ENCODE measurements at regions not wholly inside any gene's neighbourhood (a gene's known extent, or its start where the extent isn't known, plus 50 kb on each side); places are given as distances from the start of the nearest gene placed in this dataset.

DNA sequence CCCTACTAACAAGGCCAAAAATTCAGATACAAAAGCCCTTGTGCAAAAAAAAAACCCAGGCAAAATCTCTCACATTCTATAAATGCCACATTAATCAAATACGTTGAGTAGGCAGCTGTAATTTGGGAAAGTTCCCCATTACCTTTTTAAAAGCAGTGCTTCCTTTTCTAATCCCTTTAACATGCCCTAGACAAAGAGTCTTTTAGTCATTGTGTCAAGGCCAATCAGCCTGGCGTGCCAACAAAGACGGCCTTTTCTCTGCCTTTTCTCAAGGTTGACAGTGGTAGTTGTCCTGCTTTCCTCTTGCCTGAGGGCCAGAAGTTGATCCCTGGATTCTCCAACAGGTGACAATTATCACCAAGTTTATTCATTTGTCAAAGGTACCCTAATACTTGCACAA, 62.5 kb upstream of the METAP2 start:
- no peak overlapping the region for H3K27ac ChIP-seq (ENCODE audit: low read length)

DNA sequence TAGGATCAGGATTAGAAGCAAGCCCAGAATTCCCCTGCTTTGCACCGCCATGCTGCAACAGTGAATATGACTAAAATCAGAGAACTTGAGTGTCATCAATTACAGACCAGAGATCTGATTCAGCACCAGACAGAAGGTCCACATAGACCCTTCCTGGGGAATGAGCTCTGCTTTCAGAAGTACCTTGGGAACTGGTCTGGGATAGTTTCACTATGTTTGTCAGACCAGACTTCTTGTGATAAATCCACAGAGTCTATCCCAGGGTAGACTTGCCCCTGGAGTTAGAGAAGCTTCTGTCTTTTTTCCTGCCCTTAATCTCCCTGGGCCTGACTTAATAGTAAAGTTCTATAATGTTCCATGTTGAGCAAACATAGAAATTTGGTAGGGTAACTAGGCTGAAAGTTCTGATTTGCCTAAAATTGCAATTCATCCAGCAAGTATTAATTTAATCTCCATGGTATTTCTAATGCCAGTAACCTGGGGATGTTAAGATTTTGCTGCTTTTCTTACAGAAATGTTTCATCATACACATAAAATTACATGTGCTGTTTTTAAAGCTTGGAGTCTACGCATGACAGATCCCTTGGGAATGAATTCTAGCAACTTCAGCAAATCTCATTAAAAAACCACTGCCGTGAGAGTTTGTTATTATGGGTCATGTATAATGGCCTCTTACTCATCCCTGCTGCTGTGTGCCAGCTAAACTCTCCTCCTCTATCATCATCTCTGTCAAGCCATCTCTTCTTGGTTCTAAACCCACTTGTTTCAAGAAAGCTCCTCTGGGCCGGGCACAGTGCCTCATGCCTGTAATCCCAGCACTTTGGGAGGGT, 61.3 kb upstream of the METAP2 start:
- H3K9ac ChIP-seq (ENCODE audit: low read length in 2 of 2), result no peak overlapping the region
- H3K4me3 ChIP-seq (ENCODE audit: low read length in 2 of 2), result no peak overlapping the region
- H3K27me3 ChIP-seq (ENCODE audit: control insufficient read depth in 1 of 2, insufficient read depth in 2 of 2, low read length in 2 of 2), result no peaks in the 10 kb centered on the region
- H3K36me3 ChIP-seq (ENCODE audit: control insufficient read depth in 2 of 2, insufficient read depth in 2 of 2, low read length in 2 of 2), result no peaks in the 10 kb centered on the region
- no peak overlapping the region for H3K27ac ChIP-seq (ENCODE audit: low read length)
- no peaks in the 10 kb centered on the region for H3K9me3 ChIP-seq (ENCODE audit: control insufficient read depth in 2 of 2, low read length in 2 of 2)
- H3K4me1 ChIP-seq (ENCODE audit: control insufficient read depth, insufficient read depth, low read length), result no peaks in the 10 kb centered on the region

More for the DNA sequence above, 62.5 kb upstream of the METAP2 start:
- Histone ChIP-seq H3K4me1 (ENCODE audit: control insufficient read depth, insufficient read depth, low read length) (no peaks in the 10 kb centered on the region), H3K36me3 (ENCODE audit: control insufficient read depth in 2 of 2, insufficient read depth in 2 of 2, low read length in 2 of 2) (no peaks in the 10 kb centered on the region), H3K9me3 (ENCODE audit: control insufficient read depth in 2 of 2, low read length in 2 of 2) (no peaks in the 10 kb centered on the region), H3K27me3 (ENCODE audit: control insufficient read depth in 1 of 2, insufficient read depth in 2 of 2, low read length in 2 of 2) (no peaks in the 10 kb centered on the region), H3K9ac (ENCODE audit: low read length in 2 of 2) (no peak overlapping the region), H3K4me3 (ENCODE audit: low read length in 2 of 2) (no peak overlapping the region)

DNA sequence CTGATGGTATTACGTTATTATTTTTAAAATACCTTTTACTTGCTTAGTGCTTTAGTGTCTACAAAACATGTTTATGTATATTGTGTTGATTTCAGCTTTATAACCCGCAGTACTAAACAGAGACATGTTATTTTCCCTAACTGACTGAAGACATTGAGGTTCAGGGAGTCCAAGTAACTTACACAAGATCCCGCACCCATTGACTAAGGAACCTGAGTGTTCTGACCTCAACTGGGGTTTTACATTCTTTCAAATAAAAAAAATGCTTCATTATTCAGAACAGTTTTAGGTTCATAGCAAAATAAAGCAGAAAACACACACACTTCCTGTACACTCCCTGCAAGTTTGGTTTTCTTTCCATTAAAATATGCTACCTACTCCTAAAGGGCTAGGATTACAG, 60.4 kb upstream of the METAP2 start:
- no peak overlapping the region for H3K4me3 ChIP-seq (ENCODE audit: low read length in 2 of 2)
- no peak overlapping the region for H3K27ac ChIP-seq (ENCODE audit: low read length)
- H3K36me3 ChIP-seq (ENCODE audit: control insufficient read depth in 2 of 2, insufficient read depth in 2 of 2, low read length in 2 of 2), result no peaks in the 10 kb centered on the region
- H3K4me1 ChIP-seq (ENCODE audit: control insufficient read depth, insufficient read depth, low read length), result peaks cover 4% of the 10 kb centered on the region
- H3K9ac ChIP-seq (ENCODE audit: low read length in 2 of 2), result no peak overlapping the region
- H3K27me3 ChIP-seq (ENCODE audit: control insufficient read depth in 1 of 2, insufficient read depth in 2 of 2, low read length in 2 of 2), result no peaks in the 10 kb centered on the region
- no peaks in the 10 kb centered on the region for H3K9me3 ChIP-seq (ENCODE audit: control insufficient read depth in 2 of 2, low read length in 2 of 2)

DNA sequence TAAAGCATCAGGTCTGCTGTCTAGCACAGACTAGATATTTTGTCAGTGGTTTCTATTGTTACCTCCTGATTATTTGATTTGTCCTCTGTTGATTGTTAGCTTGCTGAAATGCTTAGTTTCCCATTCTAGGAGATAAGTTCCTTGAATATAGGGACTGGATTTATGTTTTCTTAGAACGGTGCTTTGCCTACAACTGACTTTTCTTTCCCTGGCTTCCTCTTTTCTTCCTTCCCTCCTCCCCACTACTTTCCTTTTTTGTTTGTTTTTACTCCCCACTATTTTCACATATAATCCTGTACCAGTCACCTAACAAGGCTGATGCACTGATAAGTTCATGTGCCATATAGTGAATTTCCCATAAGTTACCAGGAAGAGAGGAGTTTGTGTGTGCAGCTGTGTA, 58.5 kb upstream of the METAP2 start:
- H3K27me3 ChIP-seq (ENCODE audit: control insufficient read depth in 1 of 2, insufficient read depth in 2 of 2, low read length in 2 of 2), result no peaks in the 10 kb centered on the region
- no peaks in the 10 kb centered on the region for H3K9me3 ChIP-seq (ENCODE audit: control insufficient read depth in 2 of 2, low read length in 2 of 2)
- no peaks in the 10 kb centered on the region for H3K36me3 ChIP-seq (ENCODE audit: control insufficient read depth in 2 of 2, insufficient read depth in 2 of 2, low read length in 2 of 2)
- no peak overlapping the region for H3K9ac ChIP-seq (ENCODE audit: low read length in 2 of 2)
- no peak overlapping the region for H3K4me3 ChIP-seq (ENCODE audit: low read length in 2 of 2)
- no peak overlapping the region for H3K27ac ChIP-seq (ENCODE audit: low read length)
- peaks cover 4% of the 10 kb centered on the region for H3K4me1 ChIP-seq (ENCODE audit: control insufficient read depth, insufficient read depth, low read length)

DNA sequence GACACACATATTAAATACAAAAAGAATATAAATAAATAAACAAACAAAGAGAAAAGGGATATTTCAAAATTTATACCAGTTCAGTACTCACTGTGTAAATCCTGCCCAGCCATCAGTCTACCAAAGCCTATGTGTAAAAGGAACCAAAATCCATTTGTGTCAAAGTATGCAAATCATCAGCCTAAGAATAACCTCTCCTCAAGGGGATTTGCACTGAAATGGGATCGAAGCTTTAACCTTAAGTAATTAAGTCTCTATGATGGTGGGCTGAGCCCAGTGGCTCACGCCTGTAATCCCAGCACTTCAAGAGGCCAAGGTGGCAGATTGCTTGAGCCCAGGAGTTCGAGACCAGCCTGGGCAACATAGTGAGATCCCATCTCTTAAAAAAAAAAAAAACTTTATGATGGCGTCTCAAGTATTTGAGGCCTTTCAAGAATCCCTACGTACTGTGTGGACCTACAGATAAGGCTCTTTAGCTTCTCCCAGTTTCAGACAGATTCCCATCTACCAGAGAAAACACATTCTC, 57.8 kb upstream of the METAP2 start:
- Histone ChIP-seq H3K4me1 (ENCODE audit: control insufficient read depth, insufficient read depth, low read length) (peaks cover 4% of the 10 kb centered on the region), H3K36me3 (ENCODE audit: control insufficient read depth in 2 of 2, insufficient read depth in 2 of 2, low read length in 2 of 2) (no peaks in the 10 kb centered on the region), H3K9ac (ENCODE audit: low read length in 2 of 2) (no peak overlapping the region), H3K9me3 (ENCODE audit: control insufficient read depth in 2 of 2, low read length in 2 of 2) (no peaks in the 10 kb centered on the region), H3K27me3 (ENCODE audit: control insufficient read depth in 1 of 2, insufficient read depth in 2 of 2, low read length in 2 of 2) (no peaks in the 10 kb centered on the region), H3K27ac (ENCODE audit: low read length) (no peak overlapping the region), H3K4me3 (ENCODE audit: low read length in 2 of 2) (no peak overlapping the region)

DNA sequence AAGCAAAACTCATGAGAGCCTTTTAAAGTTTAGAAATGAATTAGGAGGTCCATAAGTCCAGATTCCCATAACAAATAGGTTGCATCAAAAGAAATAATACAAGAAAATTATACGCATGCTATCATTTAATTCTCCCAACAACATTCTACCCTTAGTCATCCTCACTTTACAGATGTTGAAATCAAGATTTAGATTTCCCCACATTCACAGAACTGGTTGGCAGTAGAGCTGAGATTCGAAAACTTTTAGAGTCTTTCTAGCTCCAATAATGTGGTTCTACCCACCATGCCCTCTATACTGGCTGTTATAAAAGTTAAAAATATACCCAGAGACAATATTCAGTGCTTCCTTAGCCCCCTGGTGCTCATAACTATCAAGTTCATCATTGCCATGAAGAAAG, 56.6 kb upstream of the METAP2 start:
- Histone ChIP-seq H3K4me3 (ENCODE audit: low read length in 2 of 2) (no peak overlapping the region), H3K27ac (ENCODE audit: low read length) (no peak overlapping the region), H3K36me3 (ENCODE audit: control insufficient read depth in 2 of 2, insufficient read depth in 2 of 2, low read length in 2 of 2) (no peaks in the 10 kb centered on the region), H3K9ac (ENCODE audit: low read length in 2 of 2) (no peak overlapping the region), H3K27me3 (ENCODE audit: control insufficient read depth in 1 of 2, insufficient read depth in 2 of 2, low read length in 2 of 2) (no peaks in the 10 kb centered on the region), H3K4me1 (ENCODE audit: control insufficient read depth, insufficient read depth, low read length) (peaks cover 4% of the 10 kb centered on the region), H3K9me3 (ENCODE audit: control insufficient read depth in 2 of 2, low read length in 2 of 2) (no peaks in the 10 kb centered on the region)

DNA sequence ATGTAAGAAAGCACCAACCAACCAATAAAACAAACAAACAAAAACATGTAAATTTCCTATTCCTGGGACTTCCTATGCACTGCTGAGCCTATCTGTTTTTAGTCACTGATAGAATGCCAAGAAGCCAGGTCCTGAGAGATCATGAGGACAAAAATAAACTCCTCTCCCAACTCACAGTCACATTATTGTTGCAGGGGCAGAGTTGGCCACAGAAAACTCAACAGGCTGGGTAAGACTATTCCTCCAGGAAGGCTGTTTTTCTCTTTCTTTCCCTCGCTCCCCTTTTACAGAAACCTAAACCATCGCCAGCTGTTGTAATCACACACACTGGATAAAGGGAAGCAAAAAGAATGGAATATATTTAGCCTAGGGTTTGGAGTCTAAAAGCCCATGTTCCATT, 55.8 kb upstream of the METAP2 start:
- H3K4me1 ChIP-seq (ENCODE audit: control insufficient read depth, insufficient read depth, low read length), result peaks cover 4% of the 10 kb centered on the region
- H3K36me3 ChIP-seq (ENCODE audit: control insufficient read depth in 2 of 2, insufficient read depth in 2 of 2, low read length in 2 of 2), result no peaks in the 10 kb centered on the region
- H3K9ac ChIP-seq (ENCODE audit: low read length in 2 of 2), result no peak overlapping the region
- H3K27me3 ChIP-seq (ENCODE audit: control insufficient read depth in 1 of 2, insufficient read depth in 2 of 2, low read length in 2 of 2), result no peaks in the 10 kb centered on the region
- H3K9me3 ChIP-seq (ENCODE audit: control insufficient read depth in 2 of 2, low read length in 2 of 2), result no peaks in the 10 kb centered on the region
- H3K4me3 ChIP-seq (ENCODE audit: low read length in 2 of 2), result no peak overlapping the region
- no peak overlapping the region for H3K27ac ChIP-seq (ENCODE audit: low read length)
